HG03135 (cell line): ENCODE measurements at regions not wholly inside any gene's neighbourhood (a gene's known extent, or its start where the extent isn't known, plus 50 kb on each side); places are given as distances from the start of the nearest gene placed in this dataset.
"Not testable (repeated sequence)": the region's sequence is repeated elsewhere in the genome, so short reads cannot be mapped to it uniquely, and the experiment has no call there.

Experiments
- ATAC-seq: cut with Tn5 transposase; IDR thresholded peaks from one replicate; pipeline ENCODE4 v1.9.1; 2021; ENCODE audit warnings: mild to moderate bottlenecking, moderate library complexity; ENCODE audit not compliant: unreplicated experiment

DNA sequence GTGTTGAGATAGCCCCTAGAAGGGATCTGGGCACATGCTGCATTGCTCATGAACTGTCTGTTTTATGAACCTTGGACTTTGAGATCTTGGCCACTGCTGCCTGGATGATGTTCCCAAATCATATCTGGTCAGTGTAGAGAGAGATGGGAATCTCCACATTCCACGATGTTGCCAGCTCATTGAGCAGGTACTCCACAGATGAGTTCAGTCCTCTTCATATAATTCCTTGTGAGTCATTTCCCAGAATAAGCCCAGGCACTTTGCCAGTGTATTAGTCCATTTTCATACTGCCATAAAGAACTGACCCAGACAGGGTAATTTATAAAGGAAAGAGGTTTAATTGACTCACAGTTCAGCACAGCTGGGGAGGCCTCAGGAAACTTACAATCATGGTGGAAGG is 254.0 kb upstream of the RUNX1 start:
- no peak for ATAC-seq

GRCh38 chr21:35298757-35299156 is 249.7 kb upstream of the RUNX1 start:
- no peak for ATAC-seq

DNA sequence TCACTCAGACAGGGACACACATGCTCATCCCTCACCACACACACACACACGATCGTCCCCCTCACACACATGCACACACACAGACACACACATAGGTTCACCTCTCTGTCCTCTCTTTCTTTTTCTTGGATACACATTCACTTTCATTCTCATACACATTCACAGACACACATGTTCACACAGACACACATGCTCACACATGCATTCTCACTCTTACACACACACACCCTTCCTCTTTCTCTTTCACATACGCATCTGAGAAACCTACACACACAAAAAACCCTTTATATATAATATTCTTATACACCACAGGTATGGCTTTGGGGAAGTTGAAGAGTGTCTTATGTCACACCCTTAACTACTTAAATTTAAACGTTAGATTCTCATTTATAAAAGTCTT is 248.6 kb upstream of the RUNX1 start:
- no peak for ATAC-seq

DNA sequence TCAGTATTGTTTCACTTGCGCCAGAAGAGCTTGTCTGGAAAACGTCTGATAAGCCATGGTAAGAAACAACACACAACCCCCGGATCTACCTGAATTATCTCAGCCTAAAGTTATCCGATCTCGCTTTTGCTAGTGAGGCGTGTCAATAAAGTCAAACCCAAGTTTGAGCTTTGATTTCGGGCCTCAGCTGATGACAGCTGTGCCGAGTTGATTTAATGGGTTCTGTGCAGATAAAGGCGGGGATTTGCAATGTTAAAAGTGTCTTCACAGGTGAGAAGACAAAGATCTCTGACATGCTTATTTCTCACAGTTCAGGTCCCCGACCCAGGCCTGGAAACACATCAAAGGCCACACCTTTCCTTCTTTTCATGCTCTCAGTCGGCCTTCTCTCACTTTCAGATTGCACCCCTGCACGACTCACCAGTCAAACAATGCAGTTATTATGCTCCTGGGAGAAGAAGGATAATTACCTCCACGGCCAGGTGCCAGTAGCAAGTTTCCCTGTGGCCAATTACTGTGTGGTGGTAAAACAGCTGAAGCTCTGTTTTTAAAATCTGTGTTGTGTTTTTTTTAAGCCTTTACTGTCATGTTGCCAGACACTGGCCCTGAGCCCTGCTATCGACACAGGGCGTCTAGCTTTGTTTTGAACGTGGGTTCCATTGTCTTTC is 245.3 kb upstream of the RUNX1 start:
- ATAC-seq = no peak

- no peak for ATAC-seq
Measured at GRCh38 chr21:35291973-35292627, 243.0 kb upstream of the RUNX1 start.

DNA sequence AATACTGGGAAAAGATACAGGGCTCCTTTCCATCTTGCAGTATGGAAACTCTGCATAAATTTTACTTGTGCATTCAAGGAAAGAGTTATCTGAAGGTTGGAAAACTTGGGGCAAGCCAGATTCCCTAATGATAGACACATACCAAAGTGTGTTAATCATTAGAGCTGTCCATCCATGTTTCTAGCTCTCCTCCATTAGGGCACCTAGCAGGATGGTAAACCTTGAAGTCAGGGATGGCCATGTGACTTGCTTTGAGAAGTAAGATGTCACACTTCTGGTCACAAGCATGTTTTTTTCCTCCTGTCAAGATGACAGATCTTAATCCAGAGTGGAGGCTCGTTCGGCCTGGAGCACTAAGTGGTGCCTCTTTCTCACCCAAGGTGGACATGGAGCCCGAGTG is 241.9 kb upstream of the RUNX1 start:
- ATAC-seq = no peak

- no peak for ATAC-seq
Measured at GRCh38 chr21:35288238-35288637, 239.1 kb upstream of the RUNX1 start.

- no peak for ATAC-seq
Measured at GRCh38 chr21:35284199-35284598, 235.1 kb upstream of the RUNX1 start.

DNA sequence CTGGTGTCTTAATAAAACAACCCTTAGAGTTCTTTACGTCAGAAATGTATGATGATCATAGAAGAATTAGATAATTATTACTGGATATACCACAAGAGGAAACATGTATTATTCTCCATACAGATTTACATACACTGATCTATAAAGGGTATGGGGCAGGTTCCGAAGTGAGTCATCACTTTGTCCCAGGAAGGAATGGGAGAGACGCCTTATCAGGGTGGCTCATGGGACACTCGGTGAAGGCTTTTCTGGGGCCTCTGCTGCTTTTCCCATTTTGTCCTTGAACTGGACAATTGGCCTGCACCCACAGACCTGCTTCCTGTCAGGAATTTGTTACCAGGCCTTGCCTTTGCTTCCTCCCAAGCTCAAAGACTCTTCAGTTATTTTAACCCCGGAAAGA is 233.8 kb upstream of the RUNX1 start:
- no peak for ATAC-seq

DNA sequence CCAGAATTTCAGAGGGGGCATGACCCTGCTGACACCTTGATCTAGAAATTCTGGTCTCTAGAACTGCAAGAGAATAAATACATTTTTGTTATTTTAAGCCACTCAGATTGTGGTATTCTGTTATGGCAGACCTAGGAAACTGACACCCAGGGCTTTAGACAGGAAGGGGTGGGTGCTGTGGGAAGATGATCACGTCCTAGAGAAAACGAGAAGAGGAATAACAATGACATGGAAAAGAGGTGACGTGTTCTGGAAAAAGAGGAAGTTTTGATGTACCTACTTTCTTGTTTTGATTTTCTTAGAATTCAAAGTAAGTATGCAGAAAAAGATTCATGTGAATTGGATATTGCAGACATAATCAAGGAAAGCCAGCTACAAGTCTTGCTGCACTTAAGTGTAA is 232.9 kb upstream of the RUNX1 start:
- no peak for ATAC-seq

- ATAC-seq = no peak
Measured at GRCh38 chr21:35280231-35280630, 231.1 kb upstream of the RUNX1 start.

- no peak for ATAC-seq
Measured at GRCh38 chr21:35275776-35276175, 226.7 kb upstream of the RUNX1 start.

DNA sequence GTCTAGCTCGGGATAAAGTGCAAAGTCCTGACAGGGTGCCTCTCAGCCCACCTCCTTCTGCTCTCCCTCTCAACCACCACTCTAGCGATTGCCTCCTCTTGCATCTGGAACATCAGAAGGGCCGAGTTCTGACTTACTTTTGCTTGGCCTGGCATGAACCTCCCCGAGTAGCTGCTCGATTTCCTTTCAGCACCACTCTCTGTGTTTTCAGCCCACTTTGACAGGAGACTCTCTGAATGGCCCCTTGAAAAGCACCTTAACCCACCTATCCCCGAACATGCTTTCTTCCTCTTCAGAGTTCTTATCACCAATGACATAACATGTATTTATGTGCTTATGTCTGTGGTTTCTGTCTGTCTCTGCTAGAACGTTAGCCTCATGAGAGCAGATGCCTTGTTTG is 225.8 kb upstream of the RUNX1 start:
- no peak for ATAC-seq

- ATAC-seq = no peak
Measured at GRCh38 chr21:35274090-35274489, 225.0 kb upstream of the RUNX1 start.

- no peak for ATAC-seq
Measured at GRCh38 chr21:35273333-35273732, 224.2 kb upstream of the RUNX1 start.

DNA sequence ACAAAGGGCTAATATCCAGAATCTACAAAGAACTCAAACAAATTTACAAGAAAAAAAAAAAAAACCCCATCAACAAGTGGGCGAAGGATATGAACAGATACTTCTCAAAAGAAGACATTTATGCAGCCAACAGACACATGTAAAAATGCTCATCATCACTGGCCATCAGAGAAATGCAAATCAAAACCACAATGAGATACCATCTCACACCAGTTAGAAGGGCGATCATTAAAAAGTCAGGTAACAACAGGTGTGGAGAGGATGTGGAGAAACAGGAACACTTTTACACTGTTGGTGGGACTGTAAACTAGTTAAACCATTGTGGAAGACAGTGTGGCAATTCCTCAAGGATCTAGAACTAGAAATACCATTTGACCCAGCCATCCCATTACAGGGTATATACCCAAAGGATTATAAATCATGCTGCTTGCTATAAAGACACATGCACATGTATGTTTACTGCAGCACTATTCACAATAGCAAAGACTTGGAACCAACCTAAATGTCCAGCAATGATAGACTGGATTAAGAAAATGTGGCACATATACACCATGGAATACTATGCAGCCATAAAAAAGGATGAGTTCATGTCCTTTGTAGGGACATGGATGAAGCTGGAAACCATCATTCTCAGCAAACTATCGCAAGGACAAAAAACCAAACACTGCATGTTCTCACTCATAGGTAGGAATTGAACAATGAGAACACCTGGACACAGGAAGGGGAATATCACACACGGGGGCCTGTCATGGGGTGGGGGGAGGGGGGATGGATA is 222.4 kb upstream of the RUNX1 start:
- ATAC-seq = not testable (repeated sequence)

GRCh38 chr21:35268817-35269216 is 219.7 kb upstream of the RUNX1 start:
- ATAC-seq = no peak

GRCh38 chr21:35268261-35268660 is 219.2 kb upstream of the RUNX1 start:
- no peak for ATAC-seq

- ATAC-seq = no peak
Measured at GRCh38 chr21:35266546-35266945, 217.4 kb upstream of the RUNX1 start.

- no peak for ATAC-seq
Measured at GRCh38 chr21:35265170-35265877, 216.2 kb upstream of the RUNX1 start.

GRCh38 chr21:35259457-35259856 is 210.4 kb upstream of the RUNX1 start:
- no peak for ATAC-seq
